ENCODE measurements at regions not wholly inside any gene's neighbourhood (a gene's known extent, or its start where the extent isn't known, plus 50 kb on each side); places are given as distances from the start of the nearest gene placed in this dataset.

- in situ Hi-C loops (cut with HindIII; ENCODE audit: extremely low pct_ligation_motif_present, low pct_unique_long_range_greater_than_20kb) = no loop called here
- Histone ChIP-seq H3K27ac (ENCODE audit: extremely low read length, insufficient read depth, low read length) (no peak overlapping the region), H3K9ac (ENCODE audit: insufficient read depth, low read depth, low read length) (no peak overlapping the region), H2AFZ (ENCODE audit: low read length) (no peak overlapping the region), H3K9me3 (ENCODE audit: low read length) (no peaks in the 10 kb centered on the region), H3K36me3 (replicated peaks in 1 of 2; ENCODE audit: control insufficient read depth in 1 of 2, insufficient read depth in 2 of 2, low read length in 2 of 2) (no peaks in the 10 kb centered on the region), H3K4me3 (replicated peaks in 1 of 3; ENCODE audit: insufficient read depth in 1 of 3, low read depth in 2 of 3, low read length in 3 of 3) (no peak overlapping the region), H3K79me2 (ENCODE audit: insufficient read depth, low read length) (no peaks in the 10 kb centered on the region), H3K4me2 (ENCODE audit: low read depth, low read length) (no peak overlapping the region), H4K20me1 (ENCODE audit: insufficient read depth, low read length) (no peaks in the 10 kb centered on the region), H3K4me1 (ENCODE audit: insufficient read depth, low read length) (no peaks in the 10 kb centered on the region), H3K27me3 (ENCODE audit: control insufficient read depth in 1 of 2, insufficient read depth in 2 of 2, low read length in 2 of 2) (peaks cover 0 to 9% of the 10 kb centered on the region in 2 experiments; a peak in 2 of 5 replicates)
- FAIRE-seq (no peak), DNase-seq (ENCODE audit: low spot score) (peak; percentile 24), ATAC-seq (no peak)
- POLR2A ChIA-PET = no interaction called here
- WGBS (ENCODE audit: low lambda C conversion rate) = 28% methylated on average over 8 of the region's 8 CpGs
- CTCF ChIA-PET (ENCODE audit: low intra/inter-chr PET ratio, low total read pairs) = no interaction called here
- TF ChIP-seq, protein P1, sequence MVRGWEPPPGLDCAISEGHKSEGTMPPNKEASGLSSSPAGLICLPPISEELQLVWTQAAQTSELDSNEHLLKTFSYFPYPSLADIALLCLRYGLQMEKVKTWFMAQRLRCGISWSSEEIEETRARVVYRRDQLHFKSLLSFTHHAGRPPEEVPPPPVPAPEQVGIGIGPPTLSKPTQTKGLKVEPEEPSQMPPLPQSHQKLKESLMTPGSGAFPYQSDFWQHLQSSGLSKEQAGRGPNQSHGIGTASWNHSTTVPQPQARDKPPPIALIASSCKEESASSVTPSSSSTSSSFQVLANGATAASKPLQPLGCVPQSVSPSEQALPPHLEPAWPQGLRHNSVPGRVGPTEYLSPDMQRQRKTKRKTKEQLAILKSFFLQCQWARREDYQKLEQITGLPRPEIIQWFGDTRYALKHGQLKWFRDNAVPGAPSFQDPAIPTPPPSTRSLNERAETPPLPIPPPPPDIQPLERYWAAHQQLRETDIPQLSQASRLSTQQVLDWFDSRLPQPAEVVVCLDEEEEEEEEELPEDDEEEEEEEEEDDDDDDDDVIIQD (CRISPR knock-in tag; IDR thresholded peaks at IDR 0.05; ENCODE audit: low read depth) = no peak
- TF ChIP-seq NR2F1 (CRISPR knock-in tag; IDR thresholded peaks at IDR 0.05) (no peak), ZSCAN30 (CRISPR knock-in tag; IDR thresholded peaks at IDR 0.05) (no peak), SNAI1 (CRISPR knock-in tag; IDR thresholded peaks at IDR 0.05; ENCODE audit: borderline replicate concordance) (no peak), IKZF1 (IDR thresholded peaks at IDR 0.05) (no peak), EZH2 (conservative IDR thresholded peaks at IDR 0.05; ENCODE audit: low read depth, low read length) (no peak), BRCA1 (CRISPR knock-in tag; IDR thresholded peaks at IDR 0.05) (no peak), ARHGAP35 (CRISPR knock-in tag; IDR thresholded peaks at IDR 0.05; ENCODE audit: borderline replicate concordance) (no peak), ZFX (CRISPR knock-in tag; IDR thresholded peaks at IDR 0.05; ENCODE audit: low read depth) (no peak), ZNF224 (CRISPR knock-in tag; IDR thresholded peaks at IDR 0.05) (no peak), SETDB1 (CRISPR knock-in tag; IDR thresholded peaks at IDR 0.05; ENCODE audit: borderline replicate concordance) (no peak), ZSCAN12 (CRISPR knock-in tag; IDR thresholded peaks at IDR 0.05) (no peak), DBP (CRISPR knock-in tag; IDR thresholded peaks at IDR 0.05; ENCODE audit: not compliant biosample characterization) (no peak), ZBTB26 (CRISPR knock-in tag; IDR thresholded peaks at IDR 0.05; ENCODE audit: borderline replicate concordance) (no peak)
- TF ChIP-seq, protein P2, sequence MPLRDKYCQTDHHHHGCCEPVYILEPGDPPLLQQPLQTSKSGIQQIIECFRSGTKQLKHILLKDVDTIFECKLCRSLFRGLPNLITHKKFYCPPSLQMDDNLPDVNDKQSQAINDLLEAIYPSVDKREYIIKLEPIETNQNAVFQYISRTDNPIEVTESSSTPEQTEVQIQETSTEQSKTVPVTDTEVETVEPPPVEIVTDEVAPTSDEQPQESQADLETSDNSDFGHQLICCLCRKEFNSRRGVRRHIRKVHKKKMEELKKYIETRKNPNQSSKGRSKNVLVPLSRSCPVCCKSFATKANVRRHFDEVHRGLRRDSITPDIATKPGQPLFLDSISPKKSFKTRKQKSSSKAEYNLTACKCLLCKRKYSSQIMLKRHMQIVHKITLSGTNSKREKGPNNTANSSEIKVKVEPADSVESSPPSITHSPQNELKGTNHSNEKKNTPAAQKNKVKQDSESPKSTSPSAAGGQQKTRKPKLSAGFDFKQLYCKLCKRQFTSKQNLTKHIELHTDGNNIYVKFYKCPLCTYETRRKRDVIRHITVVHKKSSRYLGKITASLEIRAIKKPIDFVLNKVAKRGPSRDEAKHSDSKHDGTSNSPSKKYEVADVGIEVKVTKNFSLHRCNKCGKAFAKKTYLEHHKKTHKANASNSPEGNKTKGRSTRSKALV (CRISPR knock-in tag; IDR thresholded peaks at IDR 0.05) = no peak
- intact Hi-C loops (cut with micrococcal nuclease; ENCODE audit: unreplicated experiment) = no loop called here
- no TSS peak for BruUV-seq (replicated peaks)
These were observed 164.8 kb upstream of the KL start for GRCh38 chr13:32851083-32852069.

Data from HepG2 (cell line).